ENCODE measurements at regions not wholly inside any gene's neighbourhood (a gene's known extent, or its start where the extent isn't known, plus 50 kb on each side); places are given as distances from the start of the nearest gene placed in this dataset.

GRCh38 chr4:187370918-187371317, 624.7 kb upstream of the ZFP42 start (continued):
- TF ChIP-seq, protein P1, sequence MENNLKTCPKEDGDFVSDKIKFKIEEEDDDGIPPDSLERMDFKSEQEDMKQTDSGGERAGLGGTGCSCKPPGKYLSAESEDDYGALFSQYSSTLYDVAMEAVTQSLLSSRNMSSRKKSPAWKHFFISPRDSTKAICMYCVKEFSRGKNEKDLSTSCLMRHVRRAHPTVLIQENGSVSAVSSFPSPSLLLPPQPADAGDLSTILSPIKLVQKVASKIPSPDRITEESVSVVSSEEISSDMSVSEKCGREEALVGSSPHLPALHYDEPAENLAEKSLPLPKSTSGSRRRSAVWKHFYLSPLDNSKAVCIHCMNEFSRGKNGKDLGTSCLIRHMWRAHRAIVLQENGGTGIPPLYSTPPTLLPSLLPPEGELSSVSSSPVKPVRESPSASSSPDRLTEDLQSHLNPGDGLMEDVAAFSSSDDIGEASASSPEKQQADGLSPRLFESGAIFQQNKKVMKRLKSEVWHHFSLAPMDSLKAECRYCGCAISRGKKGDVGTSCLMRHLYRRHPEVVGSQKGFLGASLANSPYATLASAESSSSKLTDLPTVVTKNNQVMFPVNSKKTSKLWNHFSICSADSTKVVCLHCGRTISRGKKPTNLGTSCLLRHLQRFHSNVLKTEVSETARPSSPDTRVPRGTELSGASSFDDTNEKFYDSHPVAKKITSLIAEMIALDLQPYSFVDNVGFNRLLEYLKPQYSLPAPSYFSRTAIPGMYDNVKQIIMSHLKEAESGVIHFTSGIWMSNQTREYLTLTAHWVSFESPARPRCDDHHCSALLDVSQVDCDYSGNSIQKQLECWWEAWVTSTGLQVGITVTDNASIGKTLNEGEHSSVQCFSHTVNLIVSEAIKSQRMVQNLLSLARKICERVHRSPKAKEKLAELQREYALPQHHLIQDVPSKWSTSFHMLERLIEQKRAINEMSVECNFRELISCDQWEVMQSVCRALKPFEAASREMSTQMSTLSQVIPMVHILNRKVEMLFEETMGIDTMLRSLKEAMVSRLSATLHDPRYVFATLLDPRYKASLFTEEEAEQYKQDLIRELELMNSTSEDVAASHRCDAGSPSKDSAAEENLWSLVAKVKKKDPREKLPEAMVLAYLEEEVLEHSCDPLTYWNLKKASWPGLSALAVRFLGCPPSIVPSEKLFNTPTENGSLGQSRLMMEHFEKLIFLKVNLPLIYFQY (CRISPR knock-in tag; IDR thresholded peaks at IDR 0.05; ENCODE audit: borderline replicate concordance), result no peak
- no peak for TF ChIP-seq ZNF891 (CRISPR knock-in tag; IDR thresholded peaks at IDR 0.05)
- no peak for TF ChIP-seq KDM2A (CRISPR knock-in tag; IDR thresholded peaks at IDR 0.05; ENCODE audit: borderline replicate concordance, low read depth)
- no peak for TF ChIP-seq BRF2 (CRISPR knock-in tag; IDR thresholded peaks at IDR 0.05)
- no peak for TF ChIP-seq ZNF446 (CRISPR knock-in tag; IDR thresholded peaks at IDR 0.05)
- TF ChIP-seq, protein P2, sequence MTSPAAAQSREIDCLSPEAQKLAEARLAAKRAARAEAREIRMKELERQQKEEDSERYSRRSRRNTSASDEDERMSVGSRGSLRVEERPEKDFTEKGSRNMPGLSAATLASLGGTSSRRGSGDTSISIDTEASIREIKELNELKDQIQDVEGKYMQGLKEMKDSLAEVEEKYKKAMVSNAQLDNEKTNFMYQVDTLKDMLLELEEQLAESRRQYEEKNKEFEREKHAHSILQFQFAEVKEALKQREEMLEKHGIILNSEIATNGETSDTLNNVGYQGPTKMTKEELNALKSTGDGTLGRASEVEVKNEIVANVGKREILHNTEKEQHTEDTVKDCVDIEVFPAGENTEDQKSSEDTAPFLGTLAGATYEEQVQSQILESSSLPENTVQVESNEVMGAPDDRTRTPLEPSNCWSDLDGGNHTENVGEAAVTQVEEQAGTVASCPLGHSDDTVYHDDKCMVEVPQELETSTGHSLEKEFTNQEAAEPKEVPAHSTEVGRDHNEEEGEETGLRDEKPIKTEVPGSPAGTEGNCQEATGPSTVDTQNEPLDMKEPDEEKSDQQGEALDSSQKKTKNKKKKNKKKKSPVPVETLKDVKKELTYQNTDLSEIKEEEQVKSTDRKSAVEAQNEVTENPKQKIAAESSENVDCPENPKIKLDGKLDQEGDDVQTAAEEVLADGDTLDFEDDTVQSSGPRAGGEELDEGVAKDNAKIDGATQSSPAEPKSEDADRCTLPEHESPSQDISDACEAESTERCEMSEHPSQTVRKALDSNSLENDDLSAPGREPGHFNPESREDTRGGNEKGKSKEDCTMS (CRISPR knock-in tag; conservative IDR thresholded peaks at IDR 0.05), result no peak
- TF ChIP-seq, protein P3, sequence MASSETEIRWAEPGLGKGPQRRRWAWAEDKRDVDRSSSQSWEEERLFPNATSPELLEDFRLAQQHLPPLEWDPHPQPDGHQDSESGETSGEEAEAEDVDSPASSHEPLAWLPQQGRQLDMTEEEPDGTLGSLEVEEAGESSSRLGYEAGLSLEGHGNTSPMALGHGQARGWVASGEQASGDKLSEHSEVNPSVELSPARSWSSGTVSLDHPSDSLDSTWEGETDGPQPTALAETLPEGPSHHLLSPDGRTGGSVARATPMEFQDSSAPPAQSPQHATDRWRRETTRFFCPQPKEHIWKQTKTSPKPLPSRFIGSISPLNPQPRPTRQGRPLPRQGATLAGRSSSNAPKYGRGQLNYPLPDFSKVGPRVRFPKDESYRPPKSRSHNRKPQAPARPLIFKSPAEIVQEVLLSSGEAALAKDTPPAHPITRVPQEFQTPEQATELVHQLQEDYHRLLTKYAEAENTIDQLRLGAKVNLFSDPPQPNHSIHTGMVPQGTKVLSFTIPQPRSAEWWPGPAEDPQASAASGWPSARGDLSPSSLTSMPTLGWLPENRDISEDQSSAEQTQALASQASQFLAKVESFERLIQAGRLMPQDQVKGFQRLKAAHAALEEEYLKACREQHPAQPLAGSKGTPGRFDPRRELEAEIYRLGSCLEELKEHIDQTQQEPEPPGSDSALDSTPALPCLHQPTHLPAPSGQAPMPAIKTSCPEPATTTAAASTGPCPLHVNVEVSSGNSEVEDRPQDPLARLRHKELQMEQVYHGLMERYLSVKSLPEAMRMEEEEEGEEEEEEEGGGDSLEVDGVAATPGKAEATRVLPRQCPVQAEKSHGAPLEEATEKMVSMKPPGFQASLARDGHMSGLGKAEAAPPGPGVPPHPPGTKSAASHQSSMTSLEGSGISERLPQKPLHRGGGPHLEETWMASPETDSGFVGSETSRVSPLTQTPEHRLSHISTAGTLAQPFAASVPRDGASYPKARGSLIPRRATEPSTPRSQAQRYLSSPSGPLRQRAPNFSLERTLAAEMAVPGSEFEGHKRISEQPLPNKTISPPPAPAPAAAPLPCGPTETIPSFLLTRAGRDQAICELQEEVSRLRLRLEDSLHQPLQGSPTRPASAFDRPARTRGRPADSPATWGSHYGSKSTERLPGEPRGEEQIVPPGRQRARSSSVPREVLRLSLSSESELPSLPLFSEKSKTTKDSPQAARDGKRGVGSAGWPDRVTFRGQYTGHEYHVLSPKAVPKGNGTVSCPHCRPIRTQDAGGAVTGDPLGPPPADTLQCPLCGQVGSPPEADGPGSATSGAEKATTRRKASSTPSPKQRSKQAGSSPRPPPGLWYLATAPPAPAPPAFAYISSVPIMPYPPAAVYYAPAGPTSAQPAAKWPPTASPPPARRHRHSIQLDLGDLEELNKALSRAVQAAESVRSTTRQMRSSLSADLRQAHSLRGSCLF (CRISPR knock-in tag; IDR thresholded peaks at IDR 0.05; ENCODE audit: borderline replicate concordance), result no peak
- no peak for TF ChIP-seq SALL1 (CRISPR knock-in tag; IDR thresholded peaks at IDR 0.05)
